DND-41 (cell line): ENCODE measurements at regions not wholly inside any gene's neighbourhood (a gene's known extent, or its start where the extent isn't known, plus 50 kb on each side); places are given as distances from the start of the nearest gene placed in this dataset.

Experiments used
- ATAC-seq: fragments of 200-7000 bp; cut with Tn5 transposase; 3 replicates; pipeline ENCODE4 v1.9.1; 2021; ENCODE audit warnings: low read depth; ENCODE audit not compliant: insufficient read depth
- DNase-seq: peaks from one replicate; pipeline ENCODE4 v3.0.0-alpha.2; 2020
- H2AFZ ChIP-seq: 2 replicates; pipeline ENCODE4 v1.6.0; 2012; ENCODE audit warnings: low read depth, low read length
- H3K27ac ChIP-seq: 2 replicates; pipeline ENCODE4 v1.5.1; 2012; ENCODE audit warnings: low read length, inconsistent platforms
- H3K27me3 ChIP-seq: fragments of 200-600 bp; sonication (generic); 2 replicates; pipeline ENCODE4 v1.6.0; 2012; ENCODE audit warnings: low read length, mild to moderate bottlenecking, inconsistent platforms; ENCODE audit not compliant: insufficient read depth, poor library complexity
- H3K36me3 ChIP-seq: 2 replicates; pipeline ENCODE4 v1.5.1; 2012; ENCODE audit warnings: low read length, inconsistent platforms; ENCODE audit not compliant: insufficient read depth
- H3K4me1 ChIP-seq: 2 replicates; pipeline ENCODE4 v1.5.1; 2012; ENCODE audit warnings: mild to moderate bottlenecking, low read length; ENCODE audit not compliant: insufficient read depth
- H3K4me2 ChIP-seq: 2 replicates; pipeline ENCODE4 v1.6.0; 2012; ENCODE audit warnings: mild to moderate bottlenecking, moderate library complexity, low read length, inconsistent platforms; ENCODE audit not compliant: insufficient read depth
- H3K4me3 ChIP-seq, 2 experiments: fragments of 200-600 bp in 1 of 2; shearing (Covaris generic) in 1 of 2; 2 replicates each; pipeline ENCODE4 v1.5.1; 2012 to 2016; ENCODE audit warnings: inconsistent platforms in 2 of 2, low read length in 2 of 2, mild to moderate bottlenecking in 2 of 2, low read depth in 1 of 2, moderate library complexity in 1 of 2
- H3K79me2 ChIP-seq: 2 replicates; pipeline ENCODE4 v1.6.0; 2012; ENCODE audit warnings: low read length, inconsistent platforms; ENCODE audit not compliant: insufficient read depth
- H3K9ac ChIP-seq: 2 replicates; pipeline ENCODE4 v1.6.0; 2012; ENCODE audit warnings: low read depth, mild to moderate bottlenecking, inconsistent platforms, low read length, moderate library complexity
- H3K9me3 ChIP-seq: 2 replicates; pipeline ENCODE4 v1.5.1; 2012; ENCODE audit warnings: low read length, moderate library complexity, mild to moderate bottlenecking, inconsistent platforms; ENCODE audit not compliant: insufficient read depth, severe bottlenecking
- H4K20me1 ChIP-seq: 2 replicates; pipeline ENCODE4 v1.6.0; 2012; ENCODE audit warnings: low read length; ENCODE audit not compliant: insufficient read depth
- EZH2 ChIP-seq: IDR thresholded peaks from 3 replicates; pipeline ENCODE4 v1.6.1; 2012; ENCODE audit warnings: borderline replicate concordance, low read depth, mild to moderate bottlenecking, moderate library complexity, low read length, inconsistent platforms; ENCODE audit not compliant: severe bottlenecking
- TF ChIP-seq, protein P1 (sequence below): IDR thresholded peaks from 2 replicates; pipeline ENCODE4 v1.5.1; 2012; ENCODE audit warnings: borderline replicate concordance, low read length, moderate library complexity, mild to moderate bottlenecking; ENCODE audit not compliant: poor library complexity, severe bottlenecking; ENCODE audit errors: extremely low read depth

DNA sequence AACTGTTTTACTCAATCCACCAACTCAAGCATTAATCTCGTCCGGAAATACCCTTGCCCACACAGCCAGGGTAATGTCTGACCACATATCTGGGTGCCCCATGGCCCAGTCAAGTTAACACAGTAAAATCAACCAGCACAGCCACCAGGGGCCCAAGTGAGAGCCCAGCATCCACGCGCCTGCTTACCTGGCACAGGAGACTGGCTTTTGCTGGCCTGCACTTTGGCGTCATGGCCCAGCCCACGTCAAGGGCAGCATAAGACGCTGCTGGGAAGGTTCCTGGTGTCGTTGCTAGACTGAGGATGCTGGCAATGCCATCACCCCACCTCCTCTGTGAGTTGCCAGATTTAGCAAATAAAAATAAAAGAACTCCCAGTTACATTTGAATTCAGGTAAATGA lies 53.6 kb upstream of the BCL11B start:
- H4K20me1 ChIP-seq: no peaks in the 10 kb centered on the region
- no peak overlapping the region for H2AFZ ChIP-seq
- no peaks in the 10 kb centered on the region for H3K79me2 ChIP-seq
- H3K27ac ChIP-seq: no peak overlapping the region
- TF ChIP-seq EZH2: no peak
- TF ChIP-seq, protein P1, sequence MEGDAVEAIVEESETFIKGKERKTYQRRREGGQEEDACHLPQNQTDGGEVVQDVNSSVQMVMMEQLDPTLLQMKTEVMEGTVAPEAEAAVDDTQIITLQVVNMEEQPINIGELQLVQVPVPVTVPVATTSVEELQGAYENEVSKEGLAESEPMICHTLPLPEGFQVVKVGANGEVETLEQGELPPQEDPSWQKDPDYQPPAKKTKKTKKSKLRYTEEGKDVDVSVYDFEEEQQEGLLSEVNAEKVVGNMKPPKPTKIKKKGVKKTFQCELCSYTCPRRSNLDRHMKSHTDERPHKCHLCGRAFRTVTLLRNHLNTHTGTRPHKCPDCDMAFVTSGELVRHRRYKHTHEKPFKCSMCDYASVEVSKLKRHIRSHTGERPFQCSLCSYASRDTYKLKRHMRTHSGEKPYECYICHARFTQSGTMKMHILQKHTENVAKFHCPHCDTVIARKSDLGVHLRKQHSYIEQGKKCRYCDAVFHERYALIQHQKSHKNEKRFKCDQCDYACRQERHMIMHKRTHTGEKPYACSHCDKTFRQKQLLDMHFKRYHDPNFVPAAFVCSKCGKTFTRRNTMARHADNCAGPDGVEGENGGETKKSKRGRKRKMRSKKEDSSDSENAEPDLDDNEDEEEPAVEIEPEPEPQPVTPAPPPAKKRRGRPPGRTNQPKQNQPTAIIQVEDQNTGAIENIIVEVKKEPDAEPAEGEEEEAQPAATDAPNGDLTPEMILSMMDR: no peak
- no peak overlapping the region for H3K4me2 ChIP-seq
- no peak overlapping the region for H3K9ac ChIP-seq
- H3K4me3 ChIP-seq: no peak overlapping the region
- DNase-seq: no peak
- H3K36me3 ChIP-seq: no peaks in the 10 kb centered on the region
- peaks cover 3% of the 10 kb centered on the region for H3K27me3 ChIP-seq
- no peaks in the 10 kb centered on the region for H3K9me3 ChIP-seq
- H3K4me1 ChIP-seq: no peaks in the 10 kb centered on the region
- no peak for ATAC-seq

DNA sequence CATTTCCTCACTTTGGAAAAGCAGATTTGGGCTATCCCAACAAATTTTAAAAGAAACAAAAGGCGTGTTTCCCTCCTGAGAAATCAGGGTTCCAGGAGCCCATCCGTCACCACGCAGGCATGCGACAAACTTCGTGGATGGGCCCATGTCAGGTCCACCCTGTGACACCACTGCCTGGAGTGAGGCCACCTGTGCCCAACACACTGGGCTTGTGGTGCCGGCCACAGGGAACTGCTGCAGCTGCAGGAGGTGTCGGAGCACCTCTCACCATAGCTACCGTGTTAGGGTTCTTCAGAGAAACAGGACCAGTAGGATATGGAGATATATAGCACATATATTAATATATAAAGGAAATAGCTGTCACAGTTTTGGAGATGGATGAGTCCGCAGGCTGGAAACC lies 53.0 kb upstream of the BCL11B start:
- no peak for TF ChIP-seq EZH2
- TF ChIP-seq, protein P1: no peak
- Histone ChIP-seq H3K36me3 (no peaks in the 10 kb centered on the region), H3K79me2 (no peaks in the 10 kb centered on the region), H2AFZ (no peak overlapping the region), H3K9me3 (no peaks in the 10 kb centered on the region), H3K4me3 (no peak overlapping the region), H3K4me2 (no peak overlapping the region), H3K9ac (no peak overlapping the region), H3K27ac (no peak overlapping the region), H3K4me1 (no peaks in the 10 kb centered on the region), H3K27me3 (no peaks in the 10 kb centered on the region), H4K20me1 (no peaks in the 10 kb centered on the region)
- DNase-seq: no peak
- no peak for ATAC-seq

DNA sequence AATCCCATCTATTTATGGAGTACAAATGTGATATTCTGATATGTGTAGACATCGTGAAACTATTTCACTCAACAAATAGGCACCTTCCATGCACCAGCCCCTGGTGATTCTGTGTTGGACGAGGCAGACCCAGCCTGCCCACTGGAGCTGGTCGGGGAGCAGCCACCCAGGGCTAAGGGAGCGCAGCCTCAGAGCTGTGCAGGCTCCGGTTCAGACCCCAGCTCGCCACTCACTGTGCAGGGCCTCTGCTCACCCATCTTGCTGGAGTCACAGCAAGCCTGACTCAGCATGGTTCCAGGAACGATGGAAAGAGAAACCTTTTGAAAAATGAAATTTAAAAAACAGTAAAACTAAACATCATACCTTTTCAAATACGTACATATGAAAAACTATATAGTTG lies 52.3 kb upstream of the BCL11B start:
- Histone ChIP-seq H3K79me2 (no peaks in the 10 kb centered on the region), H3K4me2 (no peak overlapping the region), H3K4me3 (no peak overlapping the region), H2AFZ (no peak overlapping the region), H3K27me3 (no peaks in the 10 kb centered on the region), H3K36me3 (no peaks in the 10 kb centered on the region), H3K4me1 (no peaks in the 10 kb centered on the region), H3K9ac (no peak overlapping the region), H3K9me3 (no peaks in the 10 kb centered on the region), H3K27ac (no peak overlapping the region), H4K20me1 (no peaks in the 10 kb centered on the region)
- DNase-seq (no peak), ATAC-seq (no peak)
- TF ChIP-seq, protein P1: no peak
- TF ChIP-seq EZH2: no peak

DNA sequence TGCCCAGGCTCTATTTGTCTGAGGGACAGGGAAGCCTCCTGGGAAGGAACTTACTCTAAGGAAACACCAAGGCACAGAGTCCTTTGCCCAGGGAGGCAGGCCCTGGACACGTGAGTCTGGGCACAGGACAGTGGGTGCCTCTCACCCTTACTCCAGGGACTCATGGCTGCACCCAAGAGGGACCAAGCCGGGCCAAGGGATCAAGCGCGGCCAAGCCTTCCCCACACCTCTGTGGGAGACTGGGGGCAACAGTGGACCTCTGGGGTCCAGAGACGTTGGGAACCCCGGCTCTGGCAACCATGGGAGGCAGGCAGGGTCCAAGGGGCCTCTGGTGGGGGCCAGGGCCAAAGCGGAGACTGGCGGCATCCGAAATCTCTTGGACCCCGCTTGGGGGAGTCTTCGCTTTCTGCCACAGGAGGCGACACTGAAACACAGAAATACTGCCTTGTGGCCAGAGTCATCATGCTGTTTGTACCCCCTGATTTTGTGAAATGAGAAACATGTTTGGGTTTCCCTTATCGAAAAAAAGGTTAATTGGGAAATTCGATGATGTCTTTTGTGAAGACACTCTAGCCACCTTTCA lies 51.7 kb upstream of the BCL11B start:
- no peak overlapping the region for H2AFZ ChIP-seq
- no peaks in the 10 kb centered on the region for H3K9me3 ChIP-seq
- H3K79me2 ChIP-seq: no peaks in the 10 kb centered on the region
- ATAC-seq (no peak), DNase-seq (no peak)
- H3K4me3 ChIP-seq: no peak overlapping the region
- no peak overlapping the region for H3K4me2 ChIP-seq
- H3K27ac ChIP-seq: no peak overlapping the region
- no peak overlapping the region for H3K9ac ChIP-seq
- TF ChIP-seq, protein P1: no peak
- no peak for TF ChIP-seq EZH2
- no peaks in the 10 kb centered on the region for H3K36me3 ChIP-seq
- H4K20me1 ChIP-seq: no peaks in the 10 kb centered on the region
- H3K27me3 ChIP-seq: no peaks in the 10 kb centered on the region
- no peaks in the 10 kb centered on the region for H3K4me1 ChIP-seq
